ENCODE measurements at regions not wholly inside any gene's neighbourhood (a gene's known extent, or its start where the extent isn't known, plus 50 kb on each side); places are given as distances from the start of the nearest gene placed in this dataset.

GRCh38 chr20:40322941-40323340, 366.1 kb downstream of the MAFB start:
- no peak overlapping the region for H3K4me2 ChIP-seq
- H2AFZ ChIP-seq, result no peak overlapping the region
- no peaks in the 10 kb centered on the region for H3K9me3 ChIP-seq (ENCODE audit: low read depth)
- no peak for TF ChIP-seq EZH2 (IDR thresholded peaks at IDR 0.05; ENCODE audit: borderline replicate concordance)
- no peak for TF ChIP-seq CTCF (IDR thresholded peaks at IDR 0.05; ENCODE audit: poor library complexity)
- TF ChIP-seq EZH2phosphoT487 (IDR thresholded peaks at IDR 0.05; ENCODE audit: low read depth, severe bottlenecking, unreplicated experiment), result no peak
- no peak overlapping the region for H3K4me3 ChIP-seq
- DNase-seq (ENCODE audit: low spot score), result no peak
- 89% methylated on average over 1 of the region's 1 CpG for WGBS (ENCODE audit: low lambda C conversion rate, missing lambda C conversion rate)
- H3K36me3 ChIP-seq (replicated peaks; ENCODE audit: insufficient read depth, low read depth), result no peaks in the 10 kb centered on the region
- H4K20me1 ChIP-seq (ENCODE audit: insufficient read depth, poor library complexity, severe bottlenecking), result no peaks in the 10 kb centered on the region
- H3K79me2 ChIP-seq, result no peaks in the 10 kb centered on the region
- no peaks in the 10 kb centered on the region for H3K4me1 ChIP-seq (ENCODE audit: insufficient read depth)
- no peaks in the 10 kb centered on the region for H3K9me2 ChIP-seq (replicated peaks; ENCODE audit: insufficient read depth)
- H3K27me3 ChIP-seq, result no peaks in the 10 kb centered on the region
- H3K27ac ChIP-seq, result no peak overlapping the region

GRCh38 chr20:40320517-40321011, 368.5 kb downstream of the MAFB start:
- no peak overlapping the region for H3K4me3 ChIP-seq
- no peaks in the 10 kb centered on the region for H3K27me3 ChIP-seq
- no peaks in the 10 kb centered on the region for H3K4me1 ChIP-seq (ENCODE audit: insufficient read depth)
- no peak overlapping the region for H3K27ac ChIP-seq
- no peaks in the 10 kb centered on the region for H4K20me1 ChIP-seq (ENCODE audit: insufficient read depth, poor library complexity, severe bottlenecking)
- no peak overlapping the region for H3K4me2 ChIP-seq
- 92% methylated on average over 7 of the region's 7 CpGs for WGBS (ENCODE audit: low lambda C conversion rate, missing lambda C conversion rate)
- no peak overlapping the region for H2AFZ ChIP-seq
- H3K9me2 ChIP-seq (replicated peaks; ENCODE audit: insufficient read depth), result no peaks in the 10 kb centered on the region
- TF ChIP-seq CTCF (IDR thresholded peaks at IDR 0.05; ENCODE audit: poor library complexity), result no peak
- no peak for TF ChIP-seq EZH2 (IDR thresholded peaks at IDR 0.05; ENCODE audit: borderline replicate concordance)
- TF ChIP-seq EZH2phosphoT487 (IDR thresholded peaks at IDR 0.05; ENCODE audit: low read depth, severe bottlenecking, unreplicated experiment), result no peak
- no peaks in the 10 kb centered on the region for H3K9me3 ChIP-seq (ENCODE audit: low read depth)
- H3K36me3 ChIP-seq (replicated peaks; ENCODE audit: insufficient read depth, low read depth), result no peaks in the 10 kb centered on the region
- no peak for DNase-seq (ENCODE audit: low spot score)
- no peaks in the 10 kb centered on the region for H3K79me2 ChIP-seq

- Histone ChIP-seq H3K4me2 (no peak overlapping the region), H3K4me3 (no peak overlapping the region), H2AFZ (no peak overlapping the region), H3K9me3 (ENCODE audit: low read depth) (no peaks in the 10 kb centered on the region), H3K4me1 (ENCODE audit: insufficient read depth) (no peaks in the 10 kb centered on the region), H3K36me3 (replicated peaks; ENCODE audit: insufficient read depth, low read depth) (no peaks in the 10 kb centered on the region), H4K20me1 (ENCODE audit: insufficient read depth, poor library complexity, severe bottlenecking) (no peaks in the 10 kb centered on the region), H3K9me2 (replicated peaks; ENCODE audit: insufficient read depth) (no peaks in the 10 kb centered on the region), H3K27ac (no peak overlapping the region), H3K79me2 (no peaks in the 10 kb centered on the region), H3K27me3 (no peaks in the 10 kb centered on the region)
- 78% methylated on average over 15 of the region's 15 CpGs for WGBS (ENCODE audit: low lambda C conversion rate, missing lambda C conversion rate)
- DNase-seq (ENCODE audit: low spot score), result no peak
- TF ChIP-seq CTCF (IDR thresholded peaks at IDR 0.05; ENCODE audit: poor library complexity) (no peak), EZH2phosphoT487 (IDR thresholded peaks at IDR 0.05; ENCODE audit: low read depth, severe bottlenecking, unreplicated experiment) (no peak), EZH2 (IDR thresholded peaks at IDR 0.05; ENCODE audit: borderline replicate concordance) (no peak)
These were observed 369.1 kb downstream of the MAFB start for GRCh38 chr20:40319741-40320516.
